ENCODE measurements at regions not wholly inside any gene's neighbourhood (a gene's known extent, or its start where the extent isn't known, plus 50 kb on each side); places are given as distances from the start of the nearest gene placed in this dataset.

- no peak overlapping the region for H3K27ac Mint-ChIP-seq (ENCODE audit: unreplicated experiment)
- no peak for DNase-seq
These were observed 115.8 kb downstream of the ETNK1 start for GRCh38 chr12:22740656-22741355.

GRCh38 chr12:22743700-22744099, 118.7 kb downstream of the ETNK1 start:
- Mint-ChIP-seq H3K9me3 (ENCODE audit: low read depth, unreplicated experiment) (no peaks in the 10 kb centered on the region), H3K27me3 (ENCODE audit: unreplicated experiment) (no peaks in the 10 kb centered on the region), H3K4me1 (ENCODE audit: low read depth, unreplicated experiment) (no peaks in the 10 kb centered on the region), H3K4me3 (ENCODE audit: low read depth, unreplicated experiment) (no peak overlapping the region), H3K36me3 (ENCODE audit: insufficient read depth, unreplicated experiment) (no peaks in the 10 kb centered on the region), H3K27ac (ENCODE audit: unreplicated experiment) (no peak overlapping the region)
- TF ChIP-seq CTCF (IDR thresholded peaks at IDR 0.05; ENCODE audit: unreplicated experiment) = no peak
- no TSS peak for BruUV-seq (replicated peaks)
- CTCF ChIA-PET = no interaction called here
- no peak for DNase-seq
- intact Hi-C loops (cut with micrococcal nuclease; ENCODE audit: unreplicated experiment) = no loop called here

More at GRCh38 chr12:22740656-22741355, 115.8 kb downstream of the ETNK1 start:
- Mint-ChIP-seq H3K27me3 (ENCODE audit: unreplicated experiment) (no peaks in the 10 kb centered on the region), H3K9me3 (ENCODE audit: low read depth, unreplicated experiment) (peaks cover 2% of the 10 kb centered on the region), H3K36me3 (ENCODE audit: insufficient read depth, unreplicated experiment) (no peaks in the 10 kb centered on the region), H3K4me3 (ENCODE audit: low read depth, unreplicated experiment) (no peak overlapping the region), H3K4me1 (ENCODE audit: low read depth, unreplicated experiment) (no peaks in the 10 kb centered on the region)
- no TSS peak for BruUV-seq (replicated peaks)
- intact Hi-C loops (cut with micrococcal nuclease; ENCODE audit: unreplicated experiment) = no loop called here
- CTCF ChIA-PET = no interaction called here
- TF ChIP-seq CTCF (IDR thresholded peaks at IDR 0.05; ENCODE audit: unreplicated experiment) = no peak

- H3K27ac Mint-ChIP-seq (ENCODE audit: unreplicated experiment) = no peak overlapping the region
- BruUV-seq (replicated peaks) = no TSS peak
- TF ChIP-seq CTCF (IDR thresholded peaks at IDR 0.05; ENCODE audit: unreplicated experiment) = no peak
- DNase-seq = no peak
- CTCF ChIA-PET = no interaction called here
- no peak overlapping the region for H3K4me3 Mint-ChIP-seq (ENCODE audit: low read depth, unreplicated experiment)
- no peaks in the 10 kb centered on the region for H3K4me1 Mint-ChIP-seq (ENCODE audit: low read depth, unreplicated experiment)
- no peaks in the 10 kb centered on the region for H3K9me3 Mint-ChIP-seq (ENCODE audit: low read depth, unreplicated experiment)
- no peaks in the 10 kb centered on the region for H3K27me3 Mint-ChIP-seq (ENCODE audit: unreplicated experiment)
- H3K36me3 Mint-ChIP-seq (ENCODE audit: insufficient read depth, unreplicated experiment) = no peaks in the 10 kb centered on the region
- intact Hi-C loops (cut with micrococcal nuclease; ENCODE audit: unreplicated experiment) = no loop called here
These were observed 119.2 kb downstream of the ETNK1 start for GRCh38 chr12:22744197-22744596.

GRCh38 chr12:22746720-22747119, 121.7 kb downstream of the ETNK1 start:
- CTCF ChIA-PET = no interaction called here
- H3K9me3 Mint-ChIP-seq (ENCODE audit: low read depth, unreplicated experiment) = no peaks in the 10 kb centered on the region
- BruUV-seq (replicated peaks) = no TSS peak
- no peak for DNase-seq
- TF ChIP-seq CTCF (IDR thresholded peaks at IDR 0.05; ENCODE audit: unreplicated experiment) = no peak
- intact Hi-C loops (cut with micrococcal nuclease; ENCODE audit: unreplicated experiment) = no loop called here
- H3K4me3 Mint-ChIP-seq (ENCODE audit: low read depth, unreplicated experiment) = no peak overlapping the region
- H3K36me3 Mint-ChIP-seq (ENCODE audit: insufficient read depth, unreplicated experiment) = no peaks in the 10 kb centered on the region
- no peaks in the 10 kb centered on the region for H3K27me3 Mint-ChIP-seq (ENCODE audit: unreplicated experiment)
- no peaks in the 10 kb centered on the region for H3K4me1 Mint-ChIP-seq (ENCODE audit: low read depth, unreplicated experiment)
- H3K27ac Mint-ChIP-seq (ENCODE audit: unreplicated experiment) = no peak overlapping the region

Measured in Calu3 (cell line).